H1 (cell line): ENCODE measurements at regions not wholly inside any gene's neighbourhood (a gene's known extent, or its start where the extent isn't known, plus 50 kb on each side); places are given as distances from the start of the nearest gene placed in this dataset.

Source experiments
- CTCF ChIA-PET: fragments of 300-600 bp; sonication (Branson Sonifier 250); formaldehyde crosslinking; loops from one replicate; lab custom pipeline; 2021; ENCODE audit not compliant: partially characterized antibody; lab: Charles Lee
- POLR2A ChIA-PET: fragments of 300-600 bp; sonication (Branson Sonifier 250); formaldehyde crosslinking; loops from one replicate; lab custom pipeline; 2021; ENCODE audit warnings: inconsistent platforms; ENCODE audit not compliant: partially characterized antibody; lab: Charles Lee
- DNase-seq, 2 experiments: peaks; one replicate each; pipeline versions ENCODE4 v3.0.0 to v3.0.0-alpha.2; 2010 to 2022; ENCODE audit warnings: low spot score in 2 of 2, low read depth in 1 of 2, mixed read lengths in 1 of 2
- FAIRE-seq: peaks from 2 replicates; lab custom pipeline; 2011; peaks lifted over from hg19 to GRCh38; lab: Jason Lieb, UNC
- H2AFZ ChIP-seq: 2 replicates; pipeline ENCODE4 v1.8.1; 2012; ENCODE audit warnings: low read length, inconsistent platforms
- H2AK5ac ChIP-seq: 2 replicates; pipeline ENCODE4 v1.6.1; 2013; ENCODE audit warnings: low read depth, low read length
- H2BK120ac ChIP-seq: replicated peaks from 2 replicates; pipeline ENCODE3; 2013; ENCODE audit warnings: low read depth, low read length, inconsistent platforms
- H2BK12ac ChIP-seq: 2 replicates; pipeline ENCODE4 v1.6.1; 2013; ENCODE audit warnings: low read depth, low read length
- H2BK15ac ChIP-seq: 2 replicates; pipeline ENCODE4 v1.6.1; 2013; ENCODE audit warnings: low read length
- H2BK20ac ChIP-seq: 2 replicates; pipeline ENCODE4 v1.6.1; 2013; ENCODE audit warnings: low read length
- H2BK5ac ChIP-seq: 2 replicates; pipeline ENCODE4 v1.6.1; 2013; ENCODE audit warnings: low read depth, low read length
- H3K14ac ChIP-seq: 2 replicates; pipeline ENCODE4 v1.6.1; 2013; ENCODE audit warnings: inconsistent platforms; ENCODE audit not compliant: insufficient read length
- H3K18ac ChIP-seq: 2 replicates; pipeline ENCODE4 v1.6.1; 2013; ENCODE audit warnings: low read length; ENCODE audit errors: extremely low read depth
- H3K23ac ChIP-seq: 2 replicates; pipeline ENCODE4 v1.6.1; 2013; ENCODE audit warnings: inconsistent platforms; ENCODE audit not compliant: insufficient read length
- H3K23me2 ChIP-seq: 2 replicates; pipeline ENCODE4 v1.6.1; 2013; ENCODE audit warnings: low read depth, low read length
- H3K27ac ChIP-seq: 2 replicates; pipeline ENCODE4 v1.6.1; 2011; ENCODE audit warnings: low read depth, low read length, inconsistent platforms
- H3K27me3 ChIP-seq, 4 experiments: replicated peaks in 1 of 4; 1 replicate in 1 of 4; 2 replicates in 3 of 4; pipeline versions ENCODE4 v1.6.1 to v1.8.1; 2011 to 2013; ENCODE audit warnings: low read length in 3 of 4, mild to moderate bottlenecking in 3 of 4, inconsistent platforms in 2 of 4, mixed read lengths in 2 of 4, moderate library complexity in 1 of 4; ENCODE audit not compliant: control insufficient read depth in 3 of 4, insufficient read depth in 3 of 4; ENCODE audit errors: extremely low read depth in 1 of 4
- H3K36me3 ChIP-seq, 4 experiments: 2 replicates each; pipeline versions ENCODE4 v1.6.1 to v1.8.1; 2011 to 2013; ENCODE audit warnings: mild to moderate bottlenecking in 4 of 4, low read length in 3 of 4, moderate library complexity in 2 of 4, control low read depth in 1 of 4, inconsistent platforms in 1 of 4; ENCODE audit not compliant: insufficient read depth in 4 of 4, control insufficient read depth in 2 of 4
- H3K4ac ChIP-seq: replicated peaks from 2 replicates; pipeline ENCODE3; 2013; ENCODE audit warnings: low read length, low read depth, mixed read lengths, inconsistent platforms; ENCODE audit not compliant: insufficient read length
- H3K4me1 ChIP-seq, 4 experiments: replicated peaks in 1 of 4; 1 replicate in 1 of 4; 2 replicates in 3 of 4; pipeline versions ENCODE4 v1.6.1 to v1.8.1; 2011 to 2013; ENCODE audit warnings: low read length in 3 of 4, inconsistent platforms in 2 of 4, mixed read lengths in 1 of 4; ENCODE audit not compliant: insufficient read depth in 4 of 4, control insufficient read depth in 3 of 4
- H3K4me2 ChIP-seq, 2 experiments: 2 replicates each; pipeline versions ENCODE4 v1.6.1 to v1.8.1; 2011 to 2013; ENCODE audit warnings: low read depth in 2 of 2, low read length in 2 of 2, control low read depth in 1 of 2, inconsistent platforms in 1 of 2, mild to moderate bottlenecking in 1 of 2; ENCODE audit not compliant: insufficient read depth in 1 of 2
- H3K4me3 ChIP-seq, 4 experiments: fragments of 200-600, 300-600 bp in 1 of 4; sonication (generic), shearing (Covaris generic), sonication (Bioruptor Twin) in 1 of 4; 2 replicates each; pipeline versions ENCODE4 v1.5.1 to v1.8.1; 2011 to 2016; ENCODE audit warnings: low read length in 4 of 4, low read depth in 3 of 4, control low read depth in 2 of 4, inconsistent platforms in 2 of 4, mild to moderate bottlenecking in 2 of 4, mixed read lengths in 1 of 4, moderate library complexity in 1 of 4; ENCODE audit not compliant: insufficient read depth in 2 of 4; ENCODE audit errors: extremely low read depth in 1 of 4
- H3K56ac ChIP-seq: replicated peaks from 2 replicates; pipeline ENCODE3; 2013; ENCODE audit warnings: low read depth, mild to moderate bottlenecking, mixed read lengths, low read length, inconsistent platforms; ENCODE audit not compliant: insufficient read length
- H3K79me1 ChIP-seq: 2 replicates; pipeline ENCODE4 v1.6.1; 2013; ENCODE audit warnings: low read depth, low read length, control low read depth
- H3K79me2 ChIP-seq, 2 experiments: 2 replicates each; pipeline versions ENCODE4 v1.6.1 to v1.8.1; 2012 to 2013; ENCODE audit warnings: low read length in 2 of 2, mild to moderate bottlenecking in 2 of 2, inconsistent platforms in 1 of 2; ENCODE audit not compliant: insufficient read depth in 2 of 2, control insufficient read depth in 1 of 2
- H3K9ac ChIP-seq, 4 experiments: replicated peaks in 1 of 4; 1 replicate in 1 of 4; 2 replicates in 3 of 4; pipeline versions ENCODE4 v1.6.1 to v1.8.1; 2011 to 2013; ENCODE audit warnings: low read depth in 3 of 4, low read length in 3 of 4, control low read depth in 2 of 4, mild to moderate bottlenecking in 2 of 4, moderate library complexity in 2 of 4, inconsistent platforms in 1 of 4; ENCODE audit errors: extremely low read depth in 1 of 4
- H3K9me3 ChIP-seq, 2 experiments: 2 replicates each; pipeline versions ENCODE4 v1.6.1 to v1.8.1; 2012 to 2013; ENCODE audit warnings: mild to moderate bottlenecking in 2 of 2, moderate library complexity in 2 of 2, control low read depth in 1 of 2, inconsistent platforms in 1 of 2, low read depth in 1 of 2, low read length in 1 of 2, mixed read lengths in 1 of 2; ENCODE audit not compliant: insufficient read depth in 2 of 2
- H4K20me1 ChIP-seq, 2 experiments: replicated peaks in 1 of 2; 2 replicates each; pipeline versions ENCODE3 to v1.8.1; 2011 to 2013; ENCODE audit warnings: inconsistent platforms in 2 of 2, low read length in 2 of 2, mild to moderate bottlenecking in 1 of 2; ENCODE audit not compliant: insufficient read depth in 2 of 2, control insufficient read depth in 1 of 2
- H4K5ac ChIP-seq: 2 replicates; pipeline ENCODE4 v1.6.1; 2013; ENCODE audit warnings: low read length, low read depth, mixed read lengths, inconsistent platforms; ENCODE audit not compliant: insufficient read length
- H4K8ac ChIP-seq: 2 replicates; pipeline ENCODE4 v1.8.0; 2013; ENCODE audit warnings: mild to moderate bottlenecking, moderate library complexity, low read length, inconsistent platforms; ENCODE audit not compliant: insufficient read depth; ENCODE audit errors: extremely low read depth
- H4K91ac ChIP-seq: replicated peaks from 2 replicates; pipeline ENCODE3; 2013; ENCODE audit warnings: low read length, mixed read lengths, inconsistent platforms; ENCODE audit not compliant: insufficient read length
- WGBS, 2 experiments: shearing (Covaris generic) in 1 of 2; methylation state at CpG; one replicate each; pipeline versions ENCODE4 v1.1.6 to v1.1.7; 2013 to 2015; ENCODE audit warnings: low lambda C conversion rate in 2 of 2, mixed read lengths in 2 of 2, inconsistent platforms in 1 of 2, low coverage in 1 of 2, missing lambda C conversion rate in 1 of 2; ENCODE audit not compliant: insufficient replicate concordance in 2 of 2, insufficient coverage in 1 of 2, insufficient read length in 1 of 2; ENCODE audit errors: extremely low coverage in 1 of 2, missing lambda C conversion rate in 1 of 2; 5-methylcytosine and 5-hydroxymethylcytosine counted together
- TF ChIP-seq, protein P1 (sequence below): fragments of 300-600 bp; sonication (generic); IDR thresholded peaks from 2 replicates; pipeline ENCODE4 v1.7.1; 2012; ENCODE audit warnings: low read length, moderate library complexity, mild to moderate bottlenecking, inconsistent platforms; ENCODE audit not compliant: insufficient replicate concordance

DNA sequence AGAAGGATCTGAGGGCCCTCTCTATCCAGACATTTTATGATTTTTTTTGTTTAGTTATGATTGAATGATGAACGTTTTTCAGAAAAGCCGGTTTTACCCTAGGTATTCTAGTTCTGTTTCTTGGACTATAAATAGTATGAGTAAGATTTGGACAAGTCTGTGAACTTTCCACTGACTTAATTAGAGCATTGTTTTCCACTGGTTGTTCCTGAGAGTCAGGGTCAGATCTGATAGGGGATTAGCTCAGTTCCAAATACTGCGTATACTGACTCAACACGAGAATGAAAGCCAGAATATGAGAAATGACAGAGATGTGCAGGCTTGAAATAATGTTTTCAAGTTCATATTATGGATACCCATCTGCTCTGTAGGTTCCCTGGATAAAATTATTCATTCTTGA, 361.6 kb downstream of the AEBP2 start:
- no peak overlapping the region for H3K4me2 ChIP-seq
- no peak overlapping the region for H4K5ac ChIP-seq
- H2AFZ ChIP-seq, result no peak overlapping the region
- H4K20me1 ChIP-seq, result no peaks in the 10 kb centered on the region
- H2BK120ac ChIP-seq, result no peak overlapping the region
- H3K27me3 ChIP-seq, result no peaks in the 10 kb centered on the region
- no peaks in the 10 kb centered on the region for H3K4me1 ChIP-seq
- no peak overlapping the region for H3K56ac ChIP-seq
- H4K8ac ChIP-seq, result no peak overlapping the region
- H4K91ac ChIP-seq, result no peak overlapping the region
- POLR2A ChIA-PET, result no interaction called here
- peaks cover 0 to 4% of the 10 kb centered on the region in 2 experiments; a peak in 1 of 4 replicates for H3K9me3 ChIP-seq
- H3K27ac ChIP-seq, result no peak overlapping the region
- H3K4ac ChIP-seq, result no peak overlapping the region
- H2BK12ac ChIP-seq, result no peak overlapping the region
- no peaks in the 10 kb centered on the region for H3K79me1 ChIP-seq
- H3K79me2 ChIP-seq, result no peaks in the 10 kb centered on the region
- no peak overlapping the region for H2BK20ac ChIP-seq
- H2AK5ac ChIP-seq, result no peak overlapping the region
- no peak overlapping the region for H3K23ac ChIP-seq
- no peaks in the 10 kb centered on the region for H3K23me2 ChIP-seq
- 81% methylated on average over 4 of the region's 4 CpGs; no CpG with 5 or more reads in 1 of the 2 experiments for WGBS, 2 experiments
- no peak overlapping the region for H2BK5ac ChIP-seq
- no peak overlapping the region for H3K18ac ChIP-seq
- no peak overlapping the region for H3K9ac ChIP-seq
- H3K4me3 ChIP-seq, result no peak overlapping the region
- H3K36me3 ChIP-seq, result no peaks in the 10 kb centered on the region
- CTCF ChIA-PET, result interaction anchor here (1.0 kb wide), 1 partner anchor 62 kb away, joined by 3 read pairs; no protein-coding TSS in a partner anchor
- no peak for DNase-seq
- no peak overlapping the region for H3K14ac ChIP-seq
- FAIRE-seq, result no peak
- H2BK15ac ChIP-seq, result no peak overlapping the region
- TF ChIP-seq, protein P1, sequence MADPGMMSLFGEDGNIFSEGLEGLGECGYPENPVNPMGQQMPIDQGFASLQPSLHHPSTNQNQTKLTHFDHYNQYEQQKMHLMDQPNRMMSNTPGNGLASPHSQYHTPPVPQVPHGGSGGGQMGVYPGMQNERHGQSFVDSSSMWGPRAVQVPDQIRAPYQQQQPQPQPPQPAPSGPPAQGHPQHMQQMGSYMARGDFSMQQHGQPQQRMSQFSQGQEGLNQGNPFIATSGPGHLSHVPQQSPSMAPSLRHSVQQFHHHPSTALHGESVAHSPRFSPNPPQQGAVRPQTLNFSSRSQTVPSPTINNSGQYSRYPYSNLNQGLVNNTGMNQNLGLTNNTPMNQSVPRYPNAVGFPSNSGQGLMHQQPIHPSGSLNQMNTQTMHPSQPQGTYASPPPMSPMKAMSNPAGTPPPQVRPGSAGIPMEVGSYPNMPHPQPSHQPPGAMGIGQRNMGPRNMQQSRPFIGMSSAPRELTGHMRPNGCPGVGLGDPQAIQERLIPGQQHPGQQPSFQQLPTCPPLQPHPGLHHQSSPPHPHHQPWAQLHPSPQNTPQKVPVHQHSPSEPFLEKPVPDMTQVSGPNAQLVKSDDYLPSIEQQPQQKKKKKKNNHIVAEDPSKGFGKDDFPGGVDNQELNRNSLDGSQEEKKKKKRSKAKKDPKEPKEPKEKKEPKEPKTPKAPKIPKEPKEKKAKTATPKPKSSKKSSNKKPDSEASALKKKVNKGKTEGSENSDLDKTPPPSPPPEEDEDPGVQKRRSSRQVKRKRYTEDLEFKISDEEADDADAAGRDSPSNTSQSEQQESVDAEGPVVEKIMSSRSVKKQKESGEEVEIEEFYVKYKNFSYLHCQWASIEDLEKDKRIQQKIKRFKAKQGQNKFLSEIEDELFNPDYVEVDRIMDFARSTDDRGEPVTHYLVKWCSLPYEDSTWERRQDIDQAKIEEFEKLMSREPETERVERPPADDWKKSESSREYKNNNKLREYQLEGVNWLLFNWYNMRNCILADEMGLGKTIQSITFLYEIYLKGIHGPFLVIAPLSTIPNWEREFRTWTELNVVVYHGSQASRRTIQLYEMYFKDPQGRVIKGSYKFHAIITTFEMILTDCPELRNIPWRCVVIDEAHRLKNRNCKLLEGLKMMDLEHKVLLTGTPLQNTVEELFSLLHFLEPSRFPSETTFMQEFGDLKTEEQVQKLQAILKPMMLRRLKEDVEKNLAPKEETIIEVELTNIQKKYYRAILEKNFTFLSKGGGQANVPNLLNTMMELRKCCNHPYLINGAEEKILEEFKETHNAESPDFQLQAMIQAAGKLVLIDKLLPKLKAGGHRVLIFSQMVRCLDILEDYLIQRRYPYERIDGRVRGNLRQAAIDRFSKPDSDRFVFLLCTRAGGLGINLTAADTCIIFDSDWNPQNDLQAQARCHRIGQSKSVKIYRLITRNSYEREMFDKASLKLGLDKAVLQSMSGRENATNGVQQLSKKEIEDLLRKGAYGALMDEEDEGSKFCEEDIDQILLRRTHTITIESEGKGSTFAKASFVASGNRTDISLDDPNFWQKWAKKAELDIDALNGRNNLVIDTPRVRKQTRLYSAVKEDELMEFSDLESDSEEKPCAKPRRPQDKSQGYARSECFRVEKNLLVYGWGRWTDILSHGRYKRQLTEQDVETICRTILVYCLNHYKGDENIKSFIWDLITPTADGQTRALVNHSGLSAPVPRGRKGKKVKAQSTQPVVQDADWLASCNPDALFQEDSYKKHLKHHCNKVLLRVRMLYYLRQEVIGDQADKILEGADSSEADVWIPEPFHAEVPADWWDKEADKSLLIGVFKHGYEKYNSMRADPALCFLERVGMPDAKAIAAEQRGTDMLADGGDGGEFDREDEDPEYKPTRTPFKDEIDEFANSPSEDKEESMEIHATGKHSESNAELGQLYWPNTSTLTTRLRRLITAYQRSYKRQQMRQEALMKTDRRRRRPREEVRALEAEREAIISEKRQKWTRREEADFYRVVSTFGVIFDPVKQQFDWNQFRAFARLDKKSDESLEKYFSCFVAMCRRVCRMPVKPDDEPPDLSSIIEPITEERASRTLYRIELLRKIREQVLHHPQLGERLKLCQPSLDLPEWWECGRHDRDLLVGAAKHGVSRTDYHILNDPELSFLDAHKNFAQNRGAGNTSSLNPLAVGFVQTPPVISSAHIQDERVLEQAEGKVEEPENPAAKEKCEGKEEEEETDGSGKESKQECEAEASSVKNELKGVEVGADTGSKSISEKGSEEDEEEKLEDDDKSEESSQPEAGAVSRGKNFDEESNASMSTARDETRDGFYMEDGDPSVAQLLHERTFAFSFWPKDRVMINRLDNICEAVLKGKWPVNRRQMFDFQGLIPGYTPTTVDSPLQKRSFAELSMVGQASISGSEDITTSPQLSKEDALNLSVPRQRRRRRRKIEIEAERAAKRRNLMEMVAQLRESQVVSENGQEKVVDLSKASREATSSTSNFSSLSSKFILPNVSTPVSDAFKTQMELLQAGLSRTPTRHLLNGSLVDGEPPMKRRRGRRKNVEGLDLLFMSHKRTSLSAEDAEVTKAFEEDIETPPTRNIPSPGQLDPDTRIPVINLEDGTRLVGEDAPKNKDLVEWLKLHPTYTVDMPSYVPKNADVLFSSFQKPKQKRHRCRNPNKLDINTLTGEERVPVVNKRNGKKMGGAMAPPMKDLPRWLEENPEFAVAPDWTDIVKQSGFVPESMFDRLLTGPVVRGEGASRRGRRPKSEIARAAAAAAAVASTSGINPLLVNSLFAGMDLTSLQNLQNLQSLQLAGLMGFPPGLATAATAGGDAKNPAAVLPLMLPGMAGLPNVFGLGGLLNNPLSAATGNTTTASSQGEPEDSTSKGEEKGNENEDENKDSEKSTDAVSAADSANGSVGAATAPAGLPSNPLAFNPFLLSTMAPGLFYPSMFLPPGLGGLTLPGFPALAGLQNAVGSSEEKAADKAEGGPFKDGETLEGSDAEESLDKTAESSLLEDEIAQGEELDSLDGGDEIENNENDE, result no peak
